ENCODE measurements at regions not wholly inside any gene's neighbourhood (a gene's known extent, or its start where the extent isn't known, plus 50 kb on each side); places are given as distances from the start of the nearest gene placed in this dataset.

GRCh38 chr20:43293068-43293786, 103.5 kb upstream of the PTPRT start:
- no peak for TF ChIP-seq EZH2 (IDR thresholded peaks at IDR 0.05; ENCODE audit: borderline replicate concordance, low read depth, low read length, poor library complexity, severe bottlenecking)
- TF ChIP-seq, protein P1, sequence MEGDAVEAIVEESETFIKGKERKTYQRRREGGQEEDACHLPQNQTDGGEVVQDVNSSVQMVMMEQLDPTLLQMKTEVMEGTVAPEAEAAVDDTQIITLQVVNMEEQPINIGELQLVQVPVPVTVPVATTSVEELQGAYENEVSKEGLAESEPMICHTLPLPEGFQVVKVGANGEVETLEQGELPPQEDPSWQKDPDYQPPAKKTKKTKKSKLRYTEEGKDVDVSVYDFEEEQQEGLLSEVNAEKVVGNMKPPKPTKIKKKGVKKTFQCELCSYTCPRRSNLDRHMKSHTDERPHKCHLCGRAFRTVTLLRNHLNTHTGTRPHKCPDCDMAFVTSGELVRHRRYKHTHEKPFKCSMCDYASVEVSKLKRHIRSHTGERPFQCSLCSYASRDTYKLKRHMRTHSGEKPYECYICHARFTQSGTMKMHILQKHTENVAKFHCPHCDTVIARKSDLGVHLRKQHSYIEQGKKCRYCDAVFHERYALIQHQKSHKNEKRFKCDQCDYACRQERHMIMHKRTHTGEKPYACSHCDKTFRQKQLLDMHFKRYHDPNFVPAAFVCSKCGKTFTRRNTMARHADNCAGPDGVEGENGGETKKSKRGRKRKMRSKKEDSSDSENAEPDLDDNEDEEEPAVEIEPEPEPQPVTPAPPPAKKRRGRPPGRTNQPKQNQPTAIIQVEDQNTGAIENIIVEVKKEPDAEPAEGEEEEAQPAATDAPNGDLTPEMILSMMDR (conservative IDR thresholded peaks at IDR 0.05; ENCODE audit: low read depth, low read length) = no peak
